Panc1 (cell line): ENCODE measurements at regions not wholly inside any gene's neighbourhood (a gene's known extent, or its start where the extent isn't known, plus 50 kb on each side); places are given as distances from the start of the nearest gene placed in this dataset.

ENCODE experiments used
- ATAC-seq: fragments of 200-7000 bp; cut with Tn5 transposase; 2 replicates; pipeline ENCODE4 v1.9.1; 2020; ENCODE audit warnings: mild to moderate bottlenecking, moderate library complexity
- BruUV-seq: library from RNA; stranded (reverse); fragments of 400-500 nt; replicated peaks from 2 replicates; lab custom pipeline; 2021; lab: Mats Ljungman, UMichigan
- CTCF ChIA-PET: fragments of 300-600 bp; sonication (Branson Sonifier 250); formaldehyde crosslinking; loops from one replicate; lab custom pipeline; 2022; ENCODE audit warnings: antibody characterized with exemption; lab: Charles Lee
- POLR2A ChIA-PET: fragments of 300-600 bp; sonication (Branson Sonifier 250); formaldehyde crosslinking; loops from one replicate; lab custom pipeline; 2022; ENCODE audit warnings: antibody characterized with exemption; lab: Charles Lee
- DNase-seq: peaks from one replicate; pipeline ENCODE4 v3.0.0-alpha.2; 2010; ENCODE audit warnings: low read depth, low spot score
- H3K27ac ChIP-seq: 2 replicates; pipeline ENCODE4 v1.5.1; 2011; ENCODE audit warnings: mild to moderate bottlenecking, low read length, inconsistent platforms
- H3K27me3 ChIP-seq: fragments of 200-500 bp; sonication (Bioruptor generic); 2 replicates; pipeline ENCODE4 v1.6.0; 2014; ENCODE audit warnings: low read length, inconsistent platforms; ENCODE audit not compliant: control insufficient read depth, insufficient read depth
- H3K36me3 ChIP-seq: fragments of 200-500 bp; sonication (Bioruptor generic); 2 replicates; pipeline ENCODE4 v1.5.1; 2014; ENCODE audit warnings: inconsistent platforms, mild to moderate bottlenecking, low read length, moderate library complexity; ENCODE audit not compliant: control insufficient read depth, insufficient read depth
- H3K4me1 ChIP-seq: 2 replicates; pipeline ENCODE4 v1.5.1; 2011; ENCODE audit warnings: inconsistent platforms, mild to moderate bottlenecking, low read length, moderate library complexity; ENCODE audit not compliant: control insufficient read depth, insufficient read depth
- H3K4me3 ChIP-seq, 2 experiments: 2 replicates each; pipeline ENCODE4 v1.5.1; 2011 to 2012; ENCODE audit warnings: low read depth in 2 of 2, low read length in 2 of 2, mild to moderate bottlenecking in 2 of 2, inconsistent platforms in 1 of 2, moderate library complexity in 1 of 2
- H3K9me3 ChIP-seq: fragments of 200-500 bp; sonication (Bioruptor generic); 2 replicates; pipeline ENCODE4 v1.5.1; 2014; ENCODE audit warnings: low read depth, mild to moderate bottlenecking, inconsistent platforms, low read length, moderate library complexity; ENCODE audit not compliant: control insufficient read depth, insufficient read depth
- POLR2AphosphoS5 ChIP-seq: IDR thresholded peaks from 2 replicates; pipeline ENCODE4 v1.6.1; 2012; ENCODE audit warnings: mild to moderate bottlenecking, low read depth, low read length, moderate library complexity
- SIN3A ChIP-seq: IDR thresholded peaks from 2 replicates; pipeline ENCODE4 v1.6.1; 2012; ENCODE audit warnings: low read depth, mild to moderate bottlenecking, low read length, moderate library complexity, borderline replicate concordance; ENCODE audit not compliant: insufficient read depth
- TCF7L2 ChIP-seq: IDR thresholded peaks from 2 replicates; pipeline ENCODE4 v1.6.1; 2011; ENCODE audit warnings: mild to moderate bottlenecking, low read depth, low read length, inconsistent platforms
- in situ Hi-C: cut with HindIII; loops from 2 replicates; pipeline ENCODE4 v1.10.0; 2016; ENCODE audit warnings: low sequenced_read_pairs, low pct_unique_long_range_greater_than_20kb
- intact Hi-C: fragments of 100-400 bp; cut with micrococcal nuclease; formaldehyde crosslinking; loops from one replicate; pipeline ENCODE4 v1.10.0; 2022; ENCODE audit not compliant: unreplicated experiment
- TF ChIP-seq, protein P1 (sequence below): fragments of 450-650 bp; IDR thresholded peaks from 2 replicates; pipeline ENCODE4 v1.5.1; 2017; ENCODE audit warnings: mild to moderate bottlenecking
- TF ChIP-seq, protein P2 (sequence below), 2 experiments: IDR thresholded peaks; 2 replicates each; pipeline ENCODE4 v1.6.1; 2011 to 2012; ENCODE audit warnings: low read depth in 2 of 2, control low read depth in 1 of 2, low read length in 1 of 2, mild to moderate bottlenecking in 1 of 2, moderate library complexity in 1 of 2; ENCODE audit not compliant: insufficient read depth in 1 of 2

DNA sequence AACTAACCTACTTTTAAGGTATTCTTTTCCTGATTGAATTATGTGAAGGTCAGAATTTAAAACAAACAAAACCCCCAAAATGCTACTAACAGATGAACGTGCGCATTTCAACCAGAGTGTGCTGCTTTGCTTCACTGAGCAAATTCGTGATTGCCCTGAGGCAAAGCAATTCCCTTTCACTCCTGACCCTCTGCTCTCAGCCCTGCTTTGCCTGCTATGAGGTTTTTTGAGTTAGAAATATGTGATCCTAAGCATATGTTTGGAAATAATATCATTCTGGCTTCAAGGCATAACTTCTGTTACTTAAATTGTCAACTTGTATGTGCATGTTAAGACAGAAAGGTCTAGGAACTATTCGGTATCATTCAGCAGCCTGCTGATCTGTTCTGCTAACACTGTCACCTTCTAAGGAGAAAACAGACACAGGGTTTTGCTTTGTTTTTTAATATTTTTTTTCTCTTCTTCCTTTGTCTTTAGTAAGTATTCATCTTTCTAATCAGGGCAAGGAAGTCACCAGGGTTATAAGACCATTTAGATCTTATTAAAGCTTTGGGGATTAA is 124.2 kb downstream of the GNAT3 start:
- H3K9me3 ChIP-seq: no peaks in the 10 kb centered on the region
- intact Hi-C loops (no loop called here), in situ Hi-C loops (no loop called here)
- no peaks in the 10 kb centered on the region for H3K27me3 ChIP-seq
- no peak overlapping the region for H3K27ac ChIP-seq
- ChIA-PET CTCF (no interaction called here), POLR2A (no interaction called here)
- ATAC-seq (no peak), DNase-seq (no peak)
- TF ChIP-seq, protein P1, sequence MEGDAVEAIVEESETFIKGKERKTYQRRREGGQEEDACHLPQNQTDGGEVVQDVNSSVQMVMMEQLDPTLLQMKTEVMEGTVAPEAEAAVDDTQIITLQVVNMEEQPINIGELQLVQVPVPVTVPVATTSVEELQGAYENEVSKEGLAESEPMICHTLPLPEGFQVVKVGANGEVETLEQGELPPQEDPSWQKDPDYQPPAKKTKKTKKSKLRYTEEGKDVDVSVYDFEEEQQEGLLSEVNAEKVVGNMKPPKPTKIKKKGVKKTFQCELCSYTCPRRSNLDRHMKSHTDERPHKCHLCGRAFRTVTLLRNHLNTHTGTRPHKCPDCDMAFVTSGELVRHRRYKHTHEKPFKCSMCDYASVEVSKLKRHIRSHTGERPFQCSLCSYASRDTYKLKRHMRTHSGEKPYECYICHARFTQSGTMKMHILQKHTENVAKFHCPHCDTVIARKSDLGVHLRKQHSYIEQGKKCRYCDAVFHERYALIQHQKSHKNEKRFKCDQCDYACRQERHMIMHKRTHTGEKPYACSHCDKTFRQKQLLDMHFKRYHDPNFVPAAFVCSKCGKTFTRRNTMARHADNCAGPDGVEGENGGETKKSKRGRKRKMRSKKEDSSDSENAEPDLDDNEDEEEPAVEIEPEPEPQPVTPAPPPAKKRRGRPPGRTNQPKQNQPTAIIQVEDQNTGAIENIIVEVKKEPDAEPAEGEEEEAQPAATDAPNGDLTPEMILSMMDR: no peak
- no peak for TF ChIP-seq SIN3A
- H3K36me3 ChIP-seq: no peaks in the 10 kb centered on the region
- no peaks in the 10 kb centered on the region for H3K4me1 ChIP-seq
- no peak overlapping the region for H3K4me3 ChIP-seq
- BruUV-seq: no TSS peak

DNA sequence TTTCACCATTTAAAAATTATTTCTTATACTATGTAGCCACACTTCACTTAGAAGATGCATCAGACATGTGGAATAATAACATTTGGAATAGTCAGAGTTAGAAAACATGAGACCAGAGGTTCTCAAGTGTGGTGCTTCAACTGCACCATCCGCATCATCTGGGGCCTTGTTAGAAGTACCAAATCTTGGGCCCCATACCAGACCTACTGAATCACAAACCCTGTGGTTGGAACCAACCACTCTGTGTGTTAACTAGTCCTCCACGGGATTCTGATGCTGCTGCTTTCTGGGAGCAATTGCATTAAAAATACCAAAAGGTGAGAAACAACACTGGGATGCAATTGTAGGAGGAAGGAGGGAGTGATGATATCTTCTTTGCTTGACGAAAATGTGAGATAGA is 125.2 kb downstream of the GNAT3 start:
- TF ChIP-seq POLR2AphosphoS5: no peak
- TF ChIP-seq, protein P2, sequence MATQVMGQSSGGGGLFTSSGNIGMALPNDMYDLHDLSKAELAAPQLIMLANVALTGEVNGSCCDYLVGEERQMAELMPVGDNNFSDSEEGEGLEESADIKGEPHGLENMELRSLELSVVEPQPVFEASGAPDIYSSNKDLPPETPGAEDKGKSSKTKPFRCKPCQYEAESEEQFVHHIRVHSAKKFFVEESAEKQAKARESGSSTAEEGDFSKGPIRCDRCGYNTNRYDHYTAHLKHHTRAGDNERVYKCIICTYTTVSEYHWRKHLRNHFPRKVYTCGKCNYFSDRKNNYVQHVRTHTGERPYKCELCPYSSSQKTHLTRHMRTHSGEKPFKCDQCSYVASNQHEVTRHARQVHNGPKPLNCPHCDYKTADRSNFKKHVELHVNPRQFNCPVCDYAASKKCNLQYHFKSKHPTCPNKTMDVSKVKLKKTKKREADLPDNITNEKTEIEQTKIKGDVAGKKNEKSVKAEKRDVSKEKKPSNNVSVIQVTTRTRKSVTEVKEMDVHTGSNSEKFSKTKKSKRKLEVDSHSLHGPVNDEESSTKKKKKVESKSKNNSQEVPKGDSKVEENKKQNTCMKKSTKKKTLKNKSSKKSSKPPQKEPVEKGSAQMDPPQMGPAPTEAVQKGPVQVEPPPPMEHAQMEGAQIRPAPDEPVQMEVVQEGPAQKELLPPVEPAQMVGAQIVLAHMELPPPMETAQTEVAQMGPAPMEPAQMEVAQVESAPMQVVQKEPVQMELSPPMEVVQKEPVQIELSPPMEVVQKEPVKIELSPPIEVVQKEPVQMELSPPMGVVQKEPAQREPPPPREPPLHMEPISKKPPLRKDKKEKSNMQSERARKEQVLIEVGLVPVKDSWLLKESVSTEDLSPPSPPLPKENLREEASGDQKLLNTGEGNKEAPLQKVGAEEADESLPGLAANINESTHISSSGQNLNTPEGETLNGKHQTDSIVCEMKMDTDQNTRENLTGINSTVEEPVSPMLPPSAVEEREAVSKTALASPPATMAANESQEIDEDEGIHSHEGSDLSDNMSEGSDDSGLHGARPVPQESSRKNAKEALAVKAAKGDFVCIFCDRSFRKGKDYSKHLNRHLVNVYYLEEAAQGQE (IDR thresholded peaks at IDR 0.05; ENCODE audit: insufficient read depth in 1 of 2, low read depth in 2 of 2, low read length in 1 of 2): no peak
- no peak for TF ChIP-seq TCF7L2
- TF ChIP-seq, protein P1: no peak
- TF ChIP-seq SIN3A: no peak
- Histone ChIP-seq H3K4me3 (no peak overlapping the region), H3K9me3 (no peaks in the 10 kb centered on the region), H3K36me3 (no peaks in the 10 kb centered on the region), H3K4me1 (no peaks in the 10 kb centered on the region), H3K27me3 (no peaks in the 10 kb centered on the region; the same call in 1 of the 2 replicates), H3K27ac (no peak overlapping the region)
- in situ Hi-C loops (no loop called here), intact Hi-C loops (no loop called here)
- POLR2A ChIA-PET: no interaction called here
- DNase-seq: no peak
- ATAC-seq: no peak
- CTCF ChIA-PET: no interaction called here
- no TSS peak for BruUV-seq
